ENCODE measurements at regions not wholly inside any gene's neighbourhood (a gene's known extent, or its start where the extent isn't known, plus 50 kb on each side); places are given as distances from the start of the nearest gene placed in this dataset.
"Not testable (repeated sequence)": the region's sequence is repeated elsewhere in the genome, so short reads cannot be mapped to it uniquely, and the experiment has no call there.

GRCh38 chrX:97907791-97908190, 1024.1 kb downstream of the RPA4 start:
- Histone ChIP-seq H3K4me1 (ENCODE audit: control insufficient read depth, extremely low read depth, insufficient read depth, low read length) (no peaks in the 10 kb centered on the region), H3K9me3 (ENCODE audit: control insufficient read depth, low read depth, low read length) (no peaks in the 10 kb centered on the region), H3K79me2 (ENCODE audit: control insufficient read depth, insufficient read depth, low read length) (no peaks in the 10 kb centered on the region), H2AFZ (ENCODE audit: control insufficient read depth, low read length) (no peak overlapping the region), H3K4me3 (ENCODE audit: control insufficient read depth in 2 of 3, extremely low read depth in 1 of 3, insufficient read depth in 2 of 3, low read depth in 1 of 3, low read length in 3 of 3) (no peak overlapping the region), H3K9me1 (ENCODE audit: control insufficient read depth, extremely low read depth, insufficient read depth, low read length) (no peaks in the 10 kb centered on the region), H3K9ac (ENCODE audit: control insufficient read depth, extremely low read depth, insufficient read depth, low read length) (no peak overlapping the region), H3K4me2 (ENCODE audit: control insufficient read depth, extremely low read depth, insufficient read depth, low read depth, low read length) (no peak overlapping the region), H3K27me3 (ENCODE audit: control insufficient read depth, extremely low read depth, insufficient read depth, low read length) (no peaks in the 10 kb centered on the region), H3K27ac (ENCODE audit: control insufficient read depth, insufficient read depth, low read length) (no peak overlapping the region), H4K20me1 (ENCODE audit: control insufficient read depth, extremely low read depth, insufficient read depth, low read length) (no peaks in the 10 kb centered on the region), H3K36me3 (ENCODE audit: control insufficient read depth in 2 of 2, extremely low read depth in 1 of 2, insufficient read depth in 2 of 2, low read length in 2 of 2) (no peaks in the 10 kb centered on the region)
- DNase-seq (ENCODE audit: low read depth, low spot score) (no peak), FAIRE-seq (no peak)
- TF ChIP-seq CTCF (optimal IDR thresholded peaks at IDR 0.05 in 1 of 3, IDR thresholded peaks at IDR 0.05 in 1 of 3, conservative IDR thresholded peaks at IDR 0.05 in 1 of 3; ENCODE audit: extremely low read depth in 1 of 3, insufficient read depth in 2 of 3, low read length in 3 of 3): no peak
- dilution Hi-C loops (cut with MboI; ENCODE audit: extremely low pct_ligation_motif_present, low sequenced_read_pairs): no loop called here

GRCh38 chrX:97909245-97909644, 1025.5 kb downstream of the RPA4 start:
- Histone ChIP-seq H3K27me3 (ENCODE audit: control insufficient read depth, extremely low read depth, insufficient read depth, low read length) (no peaks in the 10 kb centered on the region), H3K9me3 (ENCODE audit: control insufficient read depth, low read depth, low read length) (no peaks in the 10 kb centered on the region), H3K36me3 (ENCODE audit: control insufficient read depth in 2 of 2, extremely low read depth in 1 of 2, insufficient read depth in 2 of 2, low read length in 2 of 2) (no peaks in the 10 kb centered on the region), H3K9ac (ENCODE audit: control insufficient read depth, extremely low read depth, insufficient read depth, low read length) (no peak overlapping the region), H3K4me2 (ENCODE audit: control insufficient read depth, extremely low read depth, insufficient read depth, low read depth, low read length) (no peak overlapping the region), H3K9me1 (ENCODE audit: control insufficient read depth, extremely low read depth, insufficient read depth, low read length) (no peaks in the 10 kb centered on the region), H3K27ac (ENCODE audit: control insufficient read depth, insufficient read depth, low read length) (no peak overlapping the region), H4K20me1 (ENCODE audit: control insufficient read depth, extremely low read depth, insufficient read depth, low read length) (no peaks in the 10 kb centered on the region), H3K4me3 (ENCODE audit: control insufficient read depth in 2 of 3, extremely low read depth in 1 of 3, insufficient read depth in 2 of 3, low read depth in 1 of 3, low read length in 3 of 3) (no peak overlapping the region), H3K79me2 (ENCODE audit: control insufficient read depth, insufficient read depth, low read length) (no peaks in the 10 kb centered on the region), H2AFZ (ENCODE audit: control insufficient read depth, low read length) (no peak overlapping the region), H3K4me1 (ENCODE audit: control insufficient read depth, extremely low read depth, insufficient read depth, low read length) (no peaks in the 10 kb centered on the region)
- DNase-seq (ENCODE audit: low read depth, low spot score) (no peak), FAIRE-seq (no peak)
- TF ChIP-seq EZH2 (IDR thresholded peaks at IDR 0.05; ENCODE audit: low read length) (no peak), CTCF (optimal IDR thresholded peaks at IDR 0.05 in 1 of 3, IDR thresholded peaks at IDR 0.05 in 1 of 3, conservative IDR thresholded peaks at IDR 0.05 in 1 of 3; ENCODE audit: extremely low read depth in 1 of 3, insufficient read depth in 2 of 3, low read length in 3 of 3) (no peak)
- dilution Hi-C loops (cut with MboI; ENCODE audit: extremely low pct_ligation_motif_present, low sequenced_read_pairs): no loop called here

- FAIRE-seq; H3K4me3 ChIP-seq (ENCODE audit: control insufficient read depth in 2 of 3, extremely low read depth in 1 of 3, insufficient read depth in 2 of 3, low read depth in 1 of 3, low read length in 3 of 3); H3K4me2 ChIP-seq (ENCODE audit: control insufficient read depth, extremely low read depth, insufficient read depth, low read depth, low read length); H3K36me3 ChIP-seq (ENCODE audit: control insufficient read depth in 2 of 2, extremely low read depth in 1 of 2, insufficient read depth in 2 of 2, low read length in 2 of 2); H3K9me1 ChIP-seq (ENCODE audit: control insufficient read depth, extremely low read depth, insufficient read depth, low read length); H3K9me3 ChIP-seq (ENCODE audit: control insufficient read depth, low read depth, low read length); dilution Hi-C loops (cut with MboI; ENCODE audit: extremely low pct_ligation_motif_present, low sequenced_read_pairs); H3K27me3 ChIP-seq (ENCODE audit: control insufficient read depth, extremely low read depth, insufficient read depth, low read length); H3K9ac ChIP-seq (ENCODE audit: control insufficient read depth, extremely low read depth, insufficient read depth, low read length); H4K20me1 ChIP-seq (ENCODE audit: control insufficient read depth, extremely low read depth, insufficient read depth, low read length); DNase-seq (ENCODE audit: low read depth, low spot score); H3K27ac ChIP-seq (ENCODE audit: control insufficient read depth, insufficient read depth, low read length); H3K4me1 ChIP-seq (ENCODE audit: control insufficient read depth, extremely low read depth, insufficient read depth, low read length); H3K79me2 ChIP-seq (ENCODE audit: control insufficient read depth, insufficient read depth, low read length); H2AFZ ChIP-seq (ENCODE audit: control insufficient read depth, low read length): not testable (repeated sequence)
Observed at GRCh38 chrX:97915390-97915789, 1031.7 kb downstream of the RPA4 start.

GRCh38 chrX:97921223-97921622, 1037.5 kb downstream of the RPA4 start:
- H4K20me1 ChIP-seq (ENCODE audit: control insufficient read depth, extremely low read depth, insufficient read depth, low read length); H2AFZ ChIP-seq (ENCODE audit: control insufficient read depth, low read length); H3K27me3 ChIP-seq (ENCODE audit: control insufficient read depth, extremely low read depth, insufficient read depth, low read length); H3K79me2 ChIP-seq (ENCODE audit: control insufficient read depth, insufficient read depth, low read length); H3K27ac ChIP-seq (ENCODE audit: control insufficient read depth, insufficient read depth, low read length); H3K9me3 ChIP-seq (ENCODE audit: control insufficient read depth, low read depth, low read length); FAIRE-seq; H3K4me2 ChIP-seq (ENCODE audit: control insufficient read depth, extremely low read depth, insufficient read depth, low read depth, low read length); H3K4me3 ChIP-seq (ENCODE audit: control insufficient read depth in 2 of 3, extremely low read depth in 1 of 3, insufficient read depth in 2 of 3, low read depth in 1 of 3, low read length in 3 of 3); H3K4me1 ChIP-seq (ENCODE audit: control insufficient read depth, extremely low read depth, insufficient read depth, low read length); dilution Hi-C loops (cut with MboI; ENCODE audit: extremely low pct_ligation_motif_present, low sequenced_read_pairs); H3K36me3 ChIP-seq (ENCODE audit: control insufficient read depth in 2 of 2, extremely low read depth in 1 of 2, insufficient read depth in 2 of 2, low read length in 2 of 2); DNase-seq (ENCODE audit: low read depth, low spot score); H3K9me1 ChIP-seq (ENCODE audit: control insufficient read depth, extremely low read depth, insufficient read depth, low read length); H3K9ac ChIP-seq (ENCODE audit: control insufficient read depth, extremely low read depth, insufficient read depth, low read length): not testable (repeated sequence)

Measured in keratinocyte (primary cell).